HG03280 (cell line): ENCODE measurements at regions not wholly inside any gene's neighbourhood (a gene's known extent, or its start where the extent isn't known, plus 50 kb on each side); places are given as distances from the start of the nearest gene placed in this dataset.
"Not testable (repeated sequence)": the region's sequence is repeated elsewhere in the genome, so short reads cannot be mapped to it uniquely, and the experiment has no call there.

Experiments used
- ATAC-seq: cut with Tn5 transposase; IDR thresholded peaks from one replicate; pipeline ENCODE4 v1.9.1; 2021; ENCODE audit warnings: mild to moderate bottlenecking, moderate library complexity; ENCODE audit not compliant: unreplicated experiment

DNA sequence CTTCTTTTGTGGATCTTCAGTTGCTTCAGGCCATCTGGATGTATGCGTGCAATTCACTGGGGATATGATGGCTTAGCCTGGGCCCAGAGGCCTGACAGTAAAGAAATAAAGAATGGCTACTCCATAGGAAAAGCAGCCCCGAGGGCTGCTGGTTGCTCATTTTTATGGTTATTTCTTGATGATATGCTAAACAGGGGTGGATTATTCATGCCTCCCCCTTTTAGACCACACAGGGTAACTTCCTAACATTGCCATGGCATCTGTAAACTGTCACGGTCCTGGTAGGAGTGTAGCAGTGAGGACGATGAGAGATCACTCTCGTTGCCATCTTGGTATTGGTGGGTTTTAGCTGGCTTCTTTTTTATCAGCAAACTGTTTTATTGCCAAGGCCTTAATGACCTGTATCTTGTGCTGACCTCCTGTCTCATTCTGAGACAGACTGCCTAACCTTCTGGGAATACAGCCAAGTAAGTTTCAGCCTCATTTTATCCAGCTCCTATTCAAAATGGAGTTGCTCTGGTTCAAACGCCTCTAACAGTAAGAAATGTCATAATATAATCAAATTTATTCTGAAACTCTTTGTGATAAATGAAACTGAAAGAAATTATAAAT, 60.5 kb downstream of the DSEL start:
- no peak for ATAC-seq

DNA sequence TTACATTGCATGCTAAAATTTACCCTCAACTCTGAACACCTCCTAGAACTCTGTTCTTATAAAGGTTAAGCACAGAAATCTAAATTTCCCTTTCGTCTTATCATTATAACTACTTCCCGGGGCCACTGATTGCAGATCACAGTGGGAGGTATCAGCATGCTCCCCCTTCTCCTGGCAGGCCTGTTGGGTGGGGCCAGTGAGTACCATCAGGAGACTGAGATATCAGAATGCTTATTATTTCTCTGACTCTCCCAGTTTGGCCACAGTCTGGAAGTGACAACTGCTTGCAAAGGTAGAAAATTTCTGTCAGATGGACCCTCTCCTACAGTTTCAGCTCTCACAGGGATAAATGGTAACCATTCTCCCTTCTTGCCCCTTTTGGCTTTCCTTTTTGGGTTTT, 62.6 kb downstream of the DSEL start:
- no peak for ATAC-seq

DNA sequence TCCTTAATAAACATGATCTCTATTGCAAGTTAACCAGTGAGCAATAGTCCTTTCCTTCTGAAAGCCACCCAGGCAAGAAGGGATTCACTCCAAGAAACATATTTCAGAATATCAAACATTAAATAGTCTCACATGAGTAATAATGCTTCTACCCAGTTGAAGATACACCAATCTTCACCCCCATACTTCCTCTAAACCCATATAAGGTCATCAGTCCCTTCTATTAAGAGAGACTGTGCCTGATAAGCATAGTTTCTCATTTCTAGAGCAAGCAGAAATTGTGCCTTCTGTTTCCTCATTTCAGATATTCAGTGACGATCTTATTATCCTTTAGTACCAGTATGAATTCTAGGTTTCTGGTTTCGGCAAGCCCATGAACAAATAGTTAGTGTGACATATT, 64.6 kb downstream of the DSEL start:
- no peak for ATAC-seq

DNA sequence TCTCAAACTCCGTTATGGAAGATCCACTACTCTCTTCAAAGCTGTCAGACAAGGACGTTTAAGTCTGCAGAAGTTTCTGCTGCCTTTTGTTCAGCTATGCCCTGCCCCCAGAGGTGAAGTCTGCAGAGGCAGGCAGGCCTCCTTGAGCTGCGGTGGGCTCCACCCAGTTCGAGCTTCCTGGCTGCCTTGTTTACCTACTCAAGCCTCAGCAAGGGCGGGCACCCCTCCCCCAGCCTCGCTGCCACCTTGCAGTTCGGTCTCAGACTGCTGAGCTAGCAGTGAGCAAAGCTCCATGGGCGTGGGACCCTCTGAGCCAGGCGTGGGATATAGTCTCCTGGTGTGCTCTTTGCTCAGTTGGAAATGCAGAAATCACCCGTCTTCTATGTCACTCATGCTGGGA, 65.4 kb downstream of the DSEL start:
- not testable (repeated sequence) for ATAC-seq

DNA sequence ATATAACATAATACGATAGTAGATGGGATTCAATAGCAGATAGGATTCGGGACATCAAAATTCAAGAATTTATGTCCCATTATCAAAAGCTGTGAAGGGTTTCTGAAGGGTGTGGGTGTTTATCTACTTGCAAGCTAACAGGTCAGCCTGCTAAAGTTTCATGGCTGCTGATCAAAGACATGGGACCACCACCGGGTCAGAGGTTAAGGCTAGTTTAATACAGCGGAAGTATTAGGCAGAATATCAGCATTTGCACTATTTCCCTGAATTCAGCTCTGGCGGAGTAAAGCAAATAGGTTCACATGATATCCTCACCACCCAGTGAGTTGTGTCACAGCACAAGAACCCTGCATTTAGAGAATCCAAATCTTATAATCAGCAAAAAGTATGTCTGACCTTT, 82.5 kb downstream of the DSEL start:
- no peak for ATAC-seq

DNA sequence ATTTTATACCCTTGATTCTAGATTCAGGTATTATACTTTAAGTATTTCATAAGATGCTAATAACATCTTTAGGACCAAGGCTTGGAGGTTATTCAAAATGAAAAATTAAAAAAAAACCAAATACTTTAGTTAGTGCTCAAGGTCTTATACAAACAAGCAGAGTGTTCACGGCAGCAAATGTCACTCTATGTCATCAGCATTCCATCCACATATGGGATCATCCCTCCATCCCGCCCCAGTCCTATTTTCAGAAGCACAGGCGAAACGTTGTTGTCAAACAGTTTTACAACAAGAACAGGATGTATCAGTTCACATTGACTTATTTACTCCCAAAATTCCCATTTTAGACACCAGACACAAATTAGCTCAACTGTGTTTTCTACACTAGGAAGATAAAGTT, 83.7 kb downstream of the DSEL start:
- ATAC-seq, result no peak

DNA sequence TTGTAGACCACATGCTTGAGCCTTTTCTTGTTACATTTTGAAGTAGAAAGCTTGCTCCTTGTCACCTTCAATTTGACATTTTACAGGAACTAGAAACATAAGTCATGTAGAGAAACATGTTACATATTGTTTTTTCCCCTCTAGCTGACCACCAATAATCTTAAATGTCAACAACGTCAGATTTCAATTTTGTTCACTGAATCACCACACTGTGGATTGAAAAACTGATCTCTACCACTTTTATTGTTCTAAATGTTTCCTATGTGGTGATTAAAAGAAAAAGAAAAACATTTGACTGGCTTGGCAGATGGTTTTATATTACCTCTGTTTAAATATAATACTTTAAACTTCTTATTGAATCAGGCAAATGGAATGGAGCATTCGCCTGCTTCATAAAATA, 87.7 kb downstream of the DSEL start:
- ATAC-seq, result no peak

DNA sequence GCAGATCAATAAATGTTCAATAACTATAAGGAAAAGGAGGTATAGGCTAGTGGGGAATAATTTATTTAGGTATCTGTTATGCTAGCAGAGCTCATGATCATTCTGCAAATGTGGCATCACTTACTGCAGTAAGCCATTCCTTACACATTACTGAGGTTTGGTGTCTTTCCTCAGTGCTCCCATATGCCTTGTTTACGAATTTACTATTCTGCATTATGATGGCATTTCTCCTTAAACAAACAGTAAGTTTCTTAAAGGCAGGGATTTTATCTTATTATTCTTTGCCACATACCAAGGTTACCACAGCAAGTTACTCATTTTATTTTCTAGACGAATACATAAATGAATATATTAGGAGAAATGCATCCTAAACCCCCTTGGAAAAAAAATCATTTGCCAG, 88.4 kb downstream of the DSEL start:
- no peak for ATAC-seq

DNA sequence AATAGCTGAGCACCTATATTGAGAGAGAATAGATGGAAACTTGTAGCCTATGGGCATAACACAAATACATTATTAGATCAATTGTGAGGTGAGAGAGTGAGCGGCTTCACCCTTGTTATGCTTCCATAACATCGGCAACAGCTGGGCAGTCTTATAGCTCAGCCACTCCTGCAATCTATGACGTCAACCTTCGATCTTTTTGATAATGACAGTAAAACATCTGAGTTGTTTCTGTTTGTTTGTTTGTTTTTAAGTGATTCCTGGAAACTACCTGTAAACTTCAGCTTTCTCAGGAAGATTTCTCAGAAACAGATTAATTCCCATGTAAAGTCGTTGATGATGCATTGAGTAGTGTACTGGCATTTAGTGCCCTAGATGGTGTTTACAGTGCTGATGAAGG, 90.0 kb downstream of the DSEL start:
- no peak for ATAC-seq

DNA sequence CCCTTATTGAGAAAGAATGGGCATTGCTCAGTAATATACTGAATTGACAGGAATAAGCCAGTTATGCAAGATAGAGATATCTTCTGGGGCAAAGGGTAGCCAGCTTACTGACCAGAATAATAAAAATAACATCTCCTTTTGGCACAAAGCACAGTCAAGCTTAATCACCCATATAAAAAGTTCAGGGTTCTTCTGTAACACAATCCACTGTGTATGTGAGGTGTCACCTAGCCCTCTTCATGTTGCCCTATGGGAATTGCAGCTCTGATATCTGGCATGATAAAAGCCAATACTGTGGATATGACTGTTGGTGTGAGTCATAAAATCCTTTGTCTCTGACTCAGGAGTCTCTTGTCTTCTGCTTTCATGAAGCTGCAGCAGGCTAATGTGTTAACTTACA, 90.8 kb downstream of the DSEL start:
- no peak for ATAC-seq

DNA sequence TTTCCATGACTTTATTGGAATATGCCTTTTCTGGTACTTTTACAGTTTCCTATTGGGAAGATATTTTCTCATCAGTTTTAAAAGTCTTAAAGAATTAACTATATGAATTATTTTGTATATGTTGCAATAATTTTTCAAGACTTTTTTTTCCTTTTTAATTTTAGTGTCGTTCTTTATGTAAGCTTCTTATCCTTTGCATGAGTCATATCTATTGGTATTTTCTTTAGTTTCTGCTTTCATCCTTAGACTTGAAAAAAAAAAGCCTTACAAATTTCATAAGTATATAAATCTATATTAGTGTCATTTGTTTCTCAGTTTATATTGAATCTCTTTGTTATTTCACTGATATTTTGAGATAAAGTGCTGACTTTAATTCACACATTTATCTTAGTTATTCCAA, 94.9 kb downstream of the DSEL start:
- ATAC-seq, result no peak

DNA sequence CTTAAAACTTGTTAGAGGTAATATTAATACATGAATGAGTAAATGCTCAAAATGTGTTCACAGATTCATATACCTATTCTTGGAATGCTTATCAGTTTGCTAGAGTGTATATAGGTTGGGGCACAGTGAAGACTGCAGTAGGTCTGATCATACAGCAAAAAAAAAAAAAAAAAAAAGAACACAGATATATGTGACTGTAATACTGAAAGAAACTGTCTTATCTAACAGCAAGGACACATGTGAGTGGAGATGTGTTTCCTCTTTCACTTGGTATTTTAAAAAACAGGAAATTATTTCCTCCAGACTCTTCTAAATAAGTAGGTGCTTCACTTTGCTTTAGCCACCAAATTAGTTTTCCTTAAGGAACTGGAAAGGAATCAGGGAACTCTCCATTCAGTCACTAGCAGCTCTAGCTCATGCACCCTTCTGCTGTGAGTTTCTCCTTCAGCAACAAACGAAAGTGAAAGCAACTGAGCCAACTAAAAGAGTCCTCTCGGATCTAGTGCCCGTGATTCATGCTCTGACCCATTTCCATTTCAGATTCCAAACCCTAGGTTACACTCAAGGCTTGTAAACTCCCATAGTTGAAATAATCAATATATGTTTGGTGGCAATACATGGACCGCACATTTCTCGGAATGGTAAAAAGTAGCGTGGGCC, 98.5 kb downstream of the DSEL start:
- no peak for ATAC-seq

DNA sequence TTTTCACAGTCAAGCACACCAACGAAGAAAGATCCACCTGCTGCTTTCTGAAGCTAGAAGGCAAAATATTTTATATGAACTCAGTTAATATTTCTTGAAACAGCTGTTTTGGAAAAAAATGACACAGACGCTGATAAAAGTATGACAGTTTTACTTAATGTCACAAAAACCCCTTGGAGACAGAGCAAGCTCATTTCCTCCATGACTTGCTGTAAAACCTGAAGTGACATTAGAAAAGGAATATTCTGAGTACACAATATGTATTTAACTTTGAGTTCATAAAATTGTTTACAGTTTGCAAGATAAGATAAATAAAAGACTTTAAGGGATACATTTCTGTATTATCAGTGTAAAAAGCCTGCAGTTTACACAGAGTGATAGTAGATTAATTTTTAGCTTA, 105.4 kb downstream of the DSEL start:
- no peak for ATAC-seq

DNA sequence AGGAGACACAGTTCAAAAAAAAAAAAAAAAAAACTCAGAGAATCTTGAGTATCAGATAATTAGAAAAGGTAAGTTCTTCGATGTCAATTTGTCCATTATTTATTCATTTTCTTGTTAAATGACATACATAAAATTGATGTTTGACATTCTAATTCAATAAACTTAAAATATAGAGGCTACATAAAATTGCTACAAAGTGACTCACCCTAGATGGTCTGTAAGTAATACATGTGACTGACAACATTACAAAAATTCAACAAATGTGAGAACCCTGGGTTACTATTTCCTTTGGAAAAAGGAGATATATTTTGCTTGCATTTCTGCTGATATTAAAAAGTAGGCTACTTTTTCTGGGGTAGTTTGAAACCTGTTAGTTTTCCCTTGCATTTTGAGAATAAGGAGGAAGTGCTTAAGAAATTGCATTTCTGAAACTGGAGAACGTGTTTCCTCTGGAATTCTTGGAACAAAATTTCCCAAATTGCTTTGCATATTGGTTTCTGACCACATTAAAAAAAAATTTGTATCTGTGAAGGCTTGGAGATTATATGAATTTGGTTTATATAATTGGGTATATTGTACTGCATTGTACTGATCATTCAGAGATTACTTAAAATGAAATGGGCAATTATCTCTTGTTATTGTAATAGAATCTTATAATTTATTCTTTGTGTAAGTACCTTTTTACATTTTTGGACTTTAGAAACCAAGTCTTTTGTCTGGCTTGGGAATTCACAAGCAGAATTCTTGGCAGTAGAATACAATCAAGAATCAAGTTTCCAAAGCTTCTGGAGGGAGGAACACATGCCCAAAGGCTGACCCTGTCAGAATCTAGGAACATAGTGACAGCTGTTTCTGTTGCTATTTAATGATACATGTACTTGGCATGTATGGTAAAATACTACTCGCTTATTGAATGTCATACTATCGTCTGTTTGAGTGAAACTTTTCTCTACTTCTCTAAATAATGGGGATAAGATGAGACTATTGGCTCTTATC, 106.1 kb downstream of the DSEL start:
- ATAC-seq, result no peak

DNA sequence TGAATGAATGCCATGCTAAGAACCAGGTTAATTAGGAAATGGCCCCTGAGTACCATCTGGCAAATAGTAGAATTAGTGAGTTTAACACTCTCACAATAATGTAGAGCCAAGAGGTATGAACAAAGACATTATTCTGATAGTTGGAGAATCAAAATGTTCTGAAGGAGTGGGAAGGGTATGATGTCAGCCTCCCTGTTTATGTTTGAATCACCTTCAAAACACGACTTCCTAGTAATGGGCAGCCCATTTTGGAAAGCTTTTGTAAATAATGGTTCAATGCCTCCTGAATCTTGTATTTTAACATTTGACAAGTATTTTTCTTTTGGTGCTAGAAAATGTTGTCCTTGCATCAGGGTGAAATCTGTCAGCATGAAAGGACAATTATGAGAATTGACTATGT, 108.3 kb downstream of the DSEL start:
- ATAC-seq, result no peak

DNA sequence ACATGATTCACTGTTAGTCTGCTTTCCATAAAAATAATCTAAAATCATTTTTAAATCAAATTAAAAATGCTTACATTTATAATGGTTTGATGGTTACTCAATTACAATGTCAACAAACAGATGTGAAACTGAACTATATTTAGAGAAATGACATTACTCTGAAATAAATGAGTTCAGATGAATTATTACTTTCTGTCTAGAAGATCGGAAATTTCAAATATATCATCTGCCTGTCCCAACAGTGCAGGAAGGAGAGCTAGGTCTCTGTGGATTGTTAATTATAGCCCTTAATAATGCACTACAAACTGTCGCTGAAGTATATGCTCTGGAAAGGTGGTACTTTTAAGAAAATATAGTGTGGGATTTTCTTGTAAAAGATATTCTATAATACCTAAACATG, 109.8 kb downstream of the DSEL start:
- no peak for ATAC-seq

DNA sequence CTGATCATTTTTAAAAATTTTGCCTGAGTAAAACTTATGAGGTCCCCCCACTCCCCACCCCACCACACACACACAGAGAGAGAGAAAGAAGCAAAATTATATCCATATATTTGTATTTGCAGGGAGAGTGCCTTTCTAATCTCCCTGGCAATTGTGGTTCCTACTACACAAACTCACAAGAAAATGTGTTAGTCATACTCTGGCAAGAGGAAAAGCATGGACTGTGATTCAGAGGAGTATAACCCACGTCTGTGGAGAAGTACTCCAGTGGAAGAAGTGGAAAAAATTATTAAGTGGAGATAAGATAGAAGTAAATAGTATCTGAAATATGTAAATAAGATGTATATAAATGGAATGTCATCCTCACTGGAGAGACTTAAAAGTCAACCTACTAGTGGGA, 114.0 kb downstream of the DSEL start:
- no peak for ATAC-seq

DNA sequence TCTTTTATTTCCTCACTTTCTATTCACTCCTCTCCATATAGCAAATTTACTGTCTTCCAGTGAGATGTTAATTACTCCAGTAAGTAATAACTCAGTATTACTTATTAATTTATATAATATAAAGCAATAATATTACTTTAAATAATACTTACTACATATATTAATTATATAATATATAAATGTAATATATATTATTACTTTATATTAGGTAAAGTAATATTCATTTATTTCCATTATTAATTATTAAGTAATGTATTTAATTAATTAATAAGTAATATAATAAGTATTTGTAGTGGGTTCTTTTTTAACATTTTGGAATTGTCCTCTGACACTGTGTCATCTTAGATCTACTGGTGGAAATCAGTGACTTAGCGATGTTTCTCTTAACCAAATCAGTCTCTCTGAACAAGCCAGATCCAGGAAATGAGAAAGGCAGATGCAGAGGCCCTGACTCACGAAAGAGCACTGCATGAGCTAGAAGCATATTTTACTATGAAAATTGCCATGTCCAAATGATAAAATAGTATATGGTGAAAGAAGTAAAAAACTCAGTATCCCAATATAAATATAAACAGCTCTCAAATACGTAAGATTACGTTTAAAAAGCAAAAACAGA, 115.9 kb downstream of the DSEL start:
- ATAC-seq, result no peak

DNA sequence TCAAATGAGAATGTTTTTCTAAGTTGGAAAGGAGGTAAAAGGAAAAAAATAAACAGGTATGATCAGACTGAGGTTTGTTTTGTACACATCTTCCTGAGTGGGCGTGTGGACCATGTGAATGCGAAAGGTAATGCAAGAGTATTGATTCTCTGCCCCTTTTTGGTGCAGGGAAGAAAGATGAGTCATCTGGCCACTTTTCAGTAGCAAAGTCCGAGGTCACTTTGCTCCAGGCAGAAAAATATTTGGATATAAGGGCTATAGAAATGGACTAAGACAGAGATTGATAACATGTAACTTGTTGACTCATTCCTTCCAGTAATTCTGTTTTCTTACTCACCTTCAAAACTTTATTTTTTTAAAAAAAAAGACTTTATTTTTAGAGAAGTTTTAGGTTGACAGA, 130.5 kb downstream of the DSEL start:
- ATAC-seq, result no peak

DNA sequence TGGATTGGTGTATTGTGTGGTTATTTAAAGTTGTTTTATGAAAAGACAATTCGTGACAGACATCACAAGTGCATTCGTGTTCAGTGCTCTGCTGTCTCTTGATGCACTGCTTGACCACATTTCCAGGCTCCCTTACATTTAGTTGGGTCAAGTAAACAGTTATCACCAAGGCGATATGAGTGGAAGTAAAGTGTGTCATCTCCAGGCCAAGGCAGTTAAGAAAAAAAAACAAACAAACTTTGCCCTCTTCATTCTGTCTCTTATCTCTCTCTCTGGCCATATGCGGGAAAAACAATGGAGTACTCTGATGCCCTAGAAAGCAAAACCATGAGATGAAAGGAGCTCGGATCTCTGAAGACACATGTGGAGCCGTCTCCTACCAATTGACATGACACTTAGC, 131.1 kb downstream of the DSEL start:
- ATAC-seq, result no peak

DNA sequence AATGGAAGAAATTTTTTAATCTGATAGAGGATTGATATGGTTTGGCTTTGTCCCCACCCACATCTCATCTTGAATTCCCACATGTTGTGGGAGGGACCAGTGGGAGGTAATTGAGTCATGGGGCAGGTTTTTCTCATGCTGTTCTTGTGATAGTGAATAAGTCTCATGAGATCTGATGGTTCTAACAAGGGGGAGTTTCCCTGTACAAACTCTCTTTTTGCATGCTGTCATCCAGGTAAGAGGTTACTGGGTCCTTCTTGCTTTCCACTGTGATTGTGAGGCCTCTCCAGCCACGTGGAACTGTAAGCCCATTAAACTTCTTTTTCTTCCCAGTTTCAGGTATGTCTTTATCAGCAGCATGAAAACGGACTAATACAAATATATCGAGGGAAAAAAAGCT, 132.5 kb downstream of the DSEL start:
- not testable (repeated sequence) for ATAC-seq
